ENCODE measurements at regions not wholly inside any gene's neighbourhood (a gene's known extent, or its start where the extent isn't known, plus 50 kb on each side); places are given as distances from the start of the nearest gene placed in this dataset.

- TF ChIP-seq CTCF (IDR thresholded peaks at IDR 0.05; ENCODE audit: extremely low read depth, insufficient read depth, missing control alignments), result no peak
- in situ Hi-C loops (cut with MboI; ENCODE audit: low pct_unique_long_range_greater_than_20kb, low sequenced_read_pairs, unreplicated experiment), result no loop called here
- DNase-seq (ENCODE audit: low spot score), result no peak
These were observed 230.9 kb downstream of the C4orf33 start for GRCh38 chr4:129326571-129327460.

GRCh38 chr4:129327637-129328036 is 231.7 kb downstream of the C4orf33 start:
- no peak for DNase-seq (ENCODE audit: low spot score)
- in situ Hi-C loops (cut with MboI; ENCODE audit: low pct_unique_long_range_greater_than_20kb, low sequenced_read_pairs, unreplicated experiment), result no loop called here
- TF ChIP-seq CTCF (IDR thresholded peaks at IDR 0.05; ENCODE audit: extremely low read depth, insufficient read depth, missing control alignments), result no peak

GRCh38 chr4:129328162-129328561 is 232.2 kb downstream of the C4orf33 start:
- in situ Hi-C loops (cut with MboI; ENCODE audit: low pct_unique_long_range_greater_than_20kb, low sequenced_read_pairs, unreplicated experiment), result no loop called here
- no peak for DNase-seq (ENCODE audit: low spot score)
- TF ChIP-seq CTCF (IDR thresholded peaks at IDR 0.05; ENCODE audit: extremely low read depth, insufficient read depth, missing control alignments), result no peak

GRCh38 chr4:129334136-129334535 is 238.2 kb downstream of the C4orf33 start:
- in situ Hi-C loops (cut with MboI; ENCODE audit: low pct_unique_long_range_greater_than_20kb, low sequenced_read_pairs, unreplicated experiment), result no loop called here
- no peak for DNase-seq (ENCODE audit: low spot score)
- no peak for TF ChIP-seq CTCF (IDR thresholded peaks at IDR 0.05; ENCODE audit: extremely low read depth, insufficient read depth, missing control alignments)

- in situ Hi-C loops (cut with MboI; ENCODE audit: low pct_unique_long_range_greater_than_20kb, low sequenced_read_pairs, unreplicated experiment), result no loop called here
- no peak for TF ChIP-seq CTCF (IDR thresholded peaks at IDR 0.05; ENCODE audit: extremely low read depth, insufficient read depth, missing control alignments)
- no peak for DNase-seq (ENCODE audit: low spot score)
These were observed 239.3 kb downstream of the C4orf33 start for GRCh38 chr4:129335276-129335675.

GRCh38 chr4:129335818-129336217 is 239.9 kb downstream of the C4orf33 start:
- no peak for DNase-seq (ENCODE audit: low spot score)

More at GRCh38 chr4:129335818-129336217, 239.9 kb downstream of the C4orf33 start:
- TF ChIP-seq CTCF (IDR thresholded peaks at IDR 0.05; ENCODE audit: extremely low read depth, insufficient read depth, missing control alignments), result no peak
- in situ Hi-C loops (cut with MboI; ENCODE audit: low pct_unique_long_range_greater_than_20kb, low sequenced_read_pairs, unreplicated experiment), result no loop called here

All from GM13977 (cell line).